CD14-positive monocyte (primary cell): ENCODE measurements at regions not wholly inside any gene's neighbourhood (a gene's known extent, or its start where the extent isn't known, plus 50 kb on each side); places are given as distances from the start of the nearest gene placed in this dataset.

ENCODE experiments used
- DNase-seq, 3 donors: peaks; one replicate each; pipeline ENCODE4 v3.0.0-alpha.2; 2011 to 2022
- H2AFZ ChIP-seq: 2 replicates; pipeline ENCODE4 v1.6.0; 2012; ENCODE audit warnings: mild to moderate bottlenecking, low read depth, low read length, inconsistent platforms; ENCODE audit not compliant: insufficient read depth, poor library complexity, severe bottlenecking
- H3K27ac ChIP-seq, 2 donors: 1 replicate in 1 of 2; 2 replicates in 1 of 2; pipeline ENCODE4 v1.5.1; 2012 to 2013; ENCODE audit warnings: low read length in 2 of 2, control low read depth in 1 of 2, inconsistent platforms in 1 of 2, low read depth in 1 of 2, mild to moderate bottlenecking in 1 of 2
- H3K27me3 ChIP-seq, 2 donors: one replicate each; pipeline versions ENCODE4 v1.6.0 to v1.6.1; 2011 to 2013; ENCODE audit warnings: low read length in 2 of 2; ENCODE audit not compliant: control insufficient read depth in 2 of 2, insufficient read depth in 2 of 2
- H3K36me3 ChIP-seq, 2 donors: replicated peaks in 1 of 2; 1 replicate in 1 of 2; 2 replicates in 1 of 2; pipeline versions ENCODE4 v1.5.1 to v1.6.1; 2012 to 2013; ENCODE audit warnings: low read length in 2 of 2, control low read depth in 1 of 2, inconsistent platforms in 1 of 2, mild to moderate bottlenecking in 1 of 2; ENCODE audit not compliant: insufficient read depth in 2 of 2, control insufficient read depth in 1 of 2
- H3K4me1 ChIP-seq, 2 donors: 1 replicate in 1 of 2; 2 replicates in 1 of 2; pipeline versions ENCODE4 v1.5.1 to v1.6.1; 2012 to 2013; ENCODE audit warnings: low read length in 2 of 2, control low read depth in 1 of 2, inconsistent platforms in 1 of 2, mild to moderate bottlenecking in 1 of 2, moderate library complexity in 1 of 2; ENCODE audit not compliant: insufficient read depth in 2 of 2, control insufficient read depth in 1 of 2
- H3K4me2 ChIP-seq: replicated peaks from 2 replicates; pipeline ENCODE3; 2012; ENCODE audit warnings: low read length, moderate library complexity, mild to moderate bottlenecking; ENCODE audit not compliant: poor library complexity, severe bottlenecking; ENCODE audit errors: extremely low read depth
- H3K4me3 ChIP-seq, 3 experiments: fragments of 200-600 bp in 1 of 3; sonication (generic) in 1 of 3; replicated peaks in 1 of 3; 1 replicate in 2 of 3; 2 replicates in 1 of 3; pipeline ENCODE4 v1.5.1; 2011 to 2013; ENCODE audit warnings: low read length in 3 of 3, mild to moderate bottlenecking in 3 of 3, control low read depth in 2 of 3, low read depth in 2 of 3, inconsistent platforms in 1 of 3, moderate library complexity in 1 of 3
- H3K79me2 ChIP-seq: 2 replicates; pipeline ENCODE4 v1.6.0; 2012; ENCODE audit warnings: mild to moderate bottlenecking, control low read depth, inconsistent platforms, low read length, moderate library complexity; ENCODE audit not compliant: insufficient read depth
- H3K9ac ChIP-seq: 2 replicates; pipeline ENCODE4 v1.6.0; 2017; ENCODE audit warnings: low read length, mild to moderate bottlenecking; ENCODE audit not compliant: insufficient read depth, poor library complexity, severe bottlenecking
- H3K9me3 ChIP-seq, 2 donors: replicated peaks in 1 of 2; 1 replicate in 1 of 2; 2 replicates in 1 of 2; pipeline versions ENCODE4 v1.5.1 to v1.6.1; 2012 to 2013; ENCODE audit warnings: low read length in 2 of 2, control low read depth in 1 of 2; ENCODE audit not compliant: control insufficient read depth in 1 of 2, insufficient read depth in 1 of 2
- H4K20me1 ChIP-seq: 2 replicates; pipeline ENCODE4 v1.6.0; 2012; ENCODE audit warnings: mild to moderate bottlenecking, low read length, control low read depth, moderate library complexity; ENCODE audit not compliant: insufficient read depth
- H3K27ac Mint-ChIP-seq, 7 donors: one replicate each; pipeline ENCODE4 v1.8.0; 2020; ENCODE audit warnings: mild to moderate bottlenecking in 7 of 7, mixed read lengths in 7 of 7, moderate library complexity in 6 of 7, inconsistent platforms in 2 of 7
- H3K27me3 Mint-ChIP-seq, 3 donors: one replicate each; pipeline ENCODE4 v1.8.0; 2021 to 2022; ENCODE audit warnings: low read depth in 3 of 3, mild to moderate bottlenecking in 3 of 3, mixed read lengths in 3 of 3, moderate library complexity in 3 of 3, inconsistent platforms in 1 of 3
- H3K36me3 Mint-ChIP-seq, 2 donors: one replicate each; pipeline ENCODE4 v1.8.0; 2020; ENCODE audit warnings: mixed read lengths in 2 of 2, inconsistent platforms in 1 of 2, mild to moderate bottlenecking in 1 of 2
- H3K4me1 Mint-ChIP-seq: one replicate; pipeline ENCODE4 v1.8.0; 2020; ENCODE audit warnings: mild to moderate bottlenecking, mixed read lengths
- H3K4me3 Mint-ChIP-seq, 2 donors: one replicate each; pipeline ENCODE4 v1.8.0; 2020; ENCODE audit warnings: mild to moderate bottlenecking in 2 of 2, mixed read lengths in 2 of 2, moderate library complexity in 1 of 2
- H3K9me3 Mint-ChIP-seq, 7 donors: one replicate each; pipeline ENCODE4 v1.8.0; 2020 to 2022; ENCODE audit warnings: mixed read lengths in 7 of 7, mild to moderate bottlenecking in 6 of 7, moderate library complexity in 6 of 7, inconsistent platforms in 2 of 7
- CTCF ChIP-seq: fragments of 200-600 bp; IDR thresholded peaks from one replicate; pipeline ENCODE4 v1.8.0; 2022; ENCODE audit warnings: antibody characterized with exemption, mild to moderate bottlenecking
- WGBS: methylation state at CpG from one replicate; pipeline ENCODE4 v1.1.5; 2013; ENCODE audit warnings: missing lambda C conversion rate; ENCODE audit not compliant: insufficient coverage; 5-methylcytosine and 5-hydroxymethylcytosine counted together
- intact Hi-C, 2 donors: fragments of 100-400 bp; cut with micrococcal nuclease; formaldehyde crosslinking; loops; one replicate each; pipeline versions ENCODE4 v1.15.0 to v1.15.1; 2023

- Mint-ChIP-seq H3K9me3 (peaks cover 0 to 4% (median 0%) of the 10 kb centered on the region in 7 donors), H3K36me3 (no peaks in the 10 kb centered on the region), H3K4me1 (no peaks in the 10 kb centered on the region), H3K27ac (no peak overlapping the region), H3K27me3 (no peaks in the 10 kb centered on the region), H3K4me3 (no peak overlapping the region)
- Histone ChIP-seq H3K4me3 (no peak overlapping the region), H3K4me2 (no peak overlapping the region), H4K20me1 (no peaks in the 10 kb centered on the region), H3K36me3 (no peaks in the 10 kb centered on the region), H2AFZ (no peak overlapping the region), H3K79me2 (no peaks in the 10 kb centered on the region), H3K9me3 (no peaks in the 10 kb centered on the region), H3K9ac (no peak overlapping the region), H3K4me1 (no peaks in the 10 kb centered on the region), H3K27me3 (no peaks in the 10 kb centered on the region), H3K27ac (no peak overlapping the region)
- TF ChIP-seq CTCF, result no peak
- intact Hi-C loops, result no loop called here
- no peak for DNase-seq
Observed at GRCh38 chrX:33784548-33784947, 347.6 kb downstream of the FAM47A start.

DNA sequence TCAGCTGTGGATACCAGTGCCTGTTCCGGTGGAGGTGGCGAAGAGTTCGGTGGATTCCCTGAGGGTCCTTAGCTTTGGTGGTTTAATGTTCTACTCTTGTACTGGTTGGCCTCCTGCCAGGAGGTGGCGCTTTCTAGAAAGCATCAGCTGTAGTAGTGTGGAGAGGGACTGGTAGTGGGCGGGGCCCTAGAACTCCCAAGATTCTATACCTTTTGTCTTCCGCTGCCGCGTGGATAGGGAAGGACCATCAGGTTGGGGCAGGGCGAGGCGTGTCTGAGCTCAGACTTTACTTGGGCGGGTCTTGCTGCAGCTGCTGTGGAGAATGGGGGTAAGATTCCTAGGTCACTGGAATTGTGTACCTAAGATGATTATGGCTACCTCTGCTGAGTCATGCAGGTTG is 390.3 kb downstream of the FAM47A start:
- H3K4me2 ChIP-seq, result no peak overlapping the region
- no peaks in the 10 kb centered on the region for H3K4me1 ChIP-seq
- DNase-seq, result no peak
- H3K27ac ChIP-seq, result no peak overlapping the region
- no peak overlapping the region for H3K27ac Mint-ChIP-seq
- no peak for TF ChIP-seq CTCF
- no CpG with 5 or more reads among the region's 11 CpGs for WGBS
- H3K27me3 Mint-ChIP-seq, result no peaks in the 10 kb centered on the region
- peaks cover 0 to 12% (median 4%) of the 10 kb centered on the region in 7 donors for H3K9me3 Mint-ChIP-seq
- intact Hi-C loops, result no loop called here
- no peaks in the 10 kb centered on the region for H3K79me2 ChIP-seq
- no peaks in the 10 kb centered on the region for H3K27me3 ChIP-seq
- H3K4me1 Mint-ChIP-seq, result no peaks in the 10 kb centered on the region
- no peaks in the 10 kb centered on the region for H3K36me3 Mint-ChIP-seq
- no peaks in the 10 kb centered on the region for H4K20me1 ChIP-seq
- H3K4me3 Mint-ChIP-seq, result no peak overlapping the region
- H2AFZ ChIP-seq, result no peak overlapping the region
- H3K4me3 ChIP-seq, result no peak overlapping the region
- H3K9me3 ChIP-seq, result peaks cover 0 to 7% of the 10 kb centered on the region in 2 donors
- H3K36me3 ChIP-seq, result no peaks in the 10 kb centered on the region
- H3K9ac ChIP-seq, result no peak overlapping the region
